Stimulated activated CD8-positive, alpha-beta memory T cell treated with anti-CD3 and anti-CD28 coated beads, Interleukin-15, amount 100 ng/mL, for 4 hours (primary cell): ENCODE measurements at regions not wholly inside any gene's neighbourhood (a gene's known extent, or its start where the extent isn't known, plus 50 kb on each side); places are given as distances from the start of the nearest gene placed in this dataset.
"Not testable (repeated sequence)": the region's sequence is repeated elsewhere in the genome, so short reads cannot be mapped to it uniquely, and the experiment has no call there.

Experiments
- DNase-seq, 2 donors: peaks; one replicate each; pipeline ENCODE4 v3.0.0-alpha.2; 2020; ENCODE audit warnings: low read depth in 2 of 2

DNA sequence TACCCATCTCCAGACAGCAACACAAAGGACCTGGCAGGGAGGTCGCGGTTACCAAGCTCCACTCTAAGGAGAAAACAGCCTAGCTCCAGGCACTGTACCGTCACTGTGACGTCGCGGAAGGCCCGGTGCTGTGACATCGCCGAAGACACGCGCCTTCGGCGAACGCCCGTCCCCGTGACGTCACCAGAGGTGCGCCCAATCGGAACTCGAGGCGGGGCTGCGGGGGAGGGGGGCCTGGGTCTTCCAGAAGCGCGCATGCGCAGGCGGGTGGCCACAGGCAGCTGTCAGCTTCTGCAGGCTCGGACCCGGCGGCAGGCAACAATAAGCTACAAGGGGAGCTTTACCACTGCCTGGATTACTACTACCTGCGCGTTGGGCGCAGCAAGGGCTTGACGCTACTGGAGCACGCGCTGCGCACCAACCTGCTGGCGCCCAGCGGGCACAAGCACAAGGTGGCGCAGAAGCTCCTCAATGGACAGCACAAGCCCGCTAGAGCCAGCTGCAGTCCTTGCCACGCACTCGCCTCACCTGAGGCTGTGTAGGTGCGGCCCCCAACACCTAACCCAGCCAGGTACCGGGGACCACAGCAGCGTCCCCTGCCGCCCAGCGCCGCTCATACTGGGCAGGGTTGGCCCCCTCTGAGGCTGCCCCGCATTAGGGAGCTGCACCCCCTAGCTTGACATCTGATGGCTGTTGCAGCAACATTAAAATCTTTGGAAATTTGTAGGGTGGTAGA, 208.4 kb downstream of the TPST1 start:
- peak; percentile 66 to 69 for DNase-seq

DNA sequence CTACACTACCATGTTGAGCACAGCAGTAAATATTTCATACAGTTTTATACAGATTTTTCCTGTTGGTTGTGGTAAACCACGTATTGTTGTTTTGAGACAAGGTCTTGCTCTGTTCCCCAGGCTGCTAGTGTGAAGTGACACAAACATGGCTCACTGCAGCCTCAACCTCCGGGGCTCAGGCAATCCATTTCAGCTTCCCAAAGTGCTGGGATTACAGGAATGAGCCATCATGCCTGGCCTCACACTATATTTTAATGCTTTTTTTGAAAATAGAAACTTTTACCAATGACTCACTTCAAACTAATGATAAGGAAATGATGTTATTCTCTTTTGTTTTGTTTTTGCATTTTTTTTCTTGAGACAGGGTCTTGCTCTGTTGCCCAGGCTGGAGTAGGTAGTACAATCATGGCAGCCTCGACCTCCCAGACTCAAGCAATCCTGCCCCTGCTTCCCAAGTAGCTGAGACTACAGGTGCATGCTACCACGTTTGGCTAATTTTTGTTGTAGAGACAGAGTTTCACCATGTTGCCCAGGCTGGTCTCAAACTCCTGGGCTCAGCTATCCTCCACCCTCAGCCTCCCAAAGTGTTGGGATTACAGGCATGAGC, 210.6 kb downstream of the TPST1 start:
- DNase-seq: no peak

DNA sequence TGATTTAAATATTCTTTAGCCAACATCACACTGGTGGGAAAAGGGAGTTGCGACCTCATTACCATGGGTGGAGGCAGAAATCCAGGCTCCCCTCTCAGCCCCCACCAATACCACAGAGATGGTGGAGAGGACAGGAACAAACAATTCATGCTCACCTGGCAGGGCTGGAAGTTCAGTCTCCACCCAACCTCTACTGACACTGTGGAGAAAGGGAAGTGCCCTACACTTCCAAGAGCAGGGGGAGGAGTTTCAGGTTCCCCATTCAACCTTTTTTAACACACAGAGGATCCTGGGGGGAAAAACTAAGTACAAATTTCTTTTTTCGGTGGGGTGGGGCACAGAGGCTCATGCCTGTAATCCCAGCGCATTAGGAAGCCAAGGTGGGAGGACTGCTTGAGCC, 210.1 kb upstream of the KCTD7 start:
- no peak for DNase-seq

DNA sequence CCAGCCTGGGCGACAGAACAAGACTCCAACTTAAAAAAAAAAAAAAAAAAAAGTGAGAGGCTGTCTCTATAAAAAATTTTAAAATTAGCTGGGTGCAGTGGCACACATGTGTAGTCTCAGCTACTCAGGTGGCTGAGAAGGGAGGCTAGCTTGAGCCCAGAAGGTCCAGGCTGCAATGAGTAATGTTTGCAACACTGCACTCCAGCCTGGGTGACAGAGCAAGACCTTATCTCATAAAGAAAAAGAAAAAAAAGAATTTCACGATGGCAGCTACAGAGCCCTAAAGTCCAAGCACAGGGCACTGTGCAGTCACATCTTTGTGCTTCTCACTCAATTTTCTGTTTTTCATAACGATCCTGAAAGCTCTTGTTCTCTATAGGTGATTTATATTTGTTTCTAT, 209.5 kb upstream of the KCTD7 start:
- DNase-seq: no peak

DNA sequence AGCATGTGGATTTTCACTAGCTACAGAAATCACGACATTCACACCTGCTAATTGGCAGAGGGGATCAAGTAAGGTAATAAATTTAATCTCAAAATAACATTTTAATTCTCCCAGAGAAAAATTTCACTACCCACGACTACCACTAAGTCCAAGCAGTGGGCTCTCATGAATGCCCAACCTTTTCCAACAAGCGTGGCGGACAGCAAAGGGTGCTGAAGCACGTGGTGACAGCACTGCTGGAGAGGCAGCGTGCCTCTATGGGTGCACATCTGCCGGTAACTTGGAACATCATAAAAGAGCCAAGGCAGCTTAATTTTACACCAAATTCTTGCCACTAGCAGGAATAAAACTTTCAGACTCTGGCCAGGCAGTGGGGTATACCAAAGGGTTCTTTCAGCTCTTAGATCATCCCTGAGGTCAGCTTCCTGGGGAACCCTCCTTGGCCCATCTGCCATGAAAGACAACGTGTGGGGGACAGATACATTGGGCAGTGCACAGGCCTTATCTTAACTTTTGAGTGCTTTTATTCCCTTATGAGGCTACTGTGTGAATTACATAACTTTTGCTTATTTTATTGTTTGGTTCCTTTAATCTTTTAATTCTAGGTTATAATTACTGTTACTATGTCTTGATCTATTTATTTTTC, 206.7 kb upstream of the KCTD7 start:
- no peak for DNase-seq

DNA sequence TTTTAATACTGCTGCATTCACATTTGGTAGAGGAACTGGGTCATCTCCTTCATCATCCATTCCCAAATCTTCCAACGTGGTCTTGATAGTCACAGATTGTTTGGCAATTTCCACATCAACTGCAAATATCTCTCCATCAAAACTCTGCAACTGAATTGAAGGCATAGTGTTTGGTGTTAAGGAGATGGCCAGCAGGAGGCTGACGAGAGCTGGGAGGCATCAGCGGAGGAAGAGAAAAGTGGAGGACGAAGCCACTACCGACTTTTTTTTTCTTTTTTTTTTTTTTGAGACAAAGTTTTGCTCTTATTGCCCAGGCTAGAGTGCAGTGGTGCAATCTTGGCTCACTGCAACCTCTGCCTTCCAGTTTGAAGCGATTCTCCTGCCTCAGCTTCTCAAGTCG, 205.0 kb upstream of the KCTD7 start:
- DNase-seq: no peak

DNA sequence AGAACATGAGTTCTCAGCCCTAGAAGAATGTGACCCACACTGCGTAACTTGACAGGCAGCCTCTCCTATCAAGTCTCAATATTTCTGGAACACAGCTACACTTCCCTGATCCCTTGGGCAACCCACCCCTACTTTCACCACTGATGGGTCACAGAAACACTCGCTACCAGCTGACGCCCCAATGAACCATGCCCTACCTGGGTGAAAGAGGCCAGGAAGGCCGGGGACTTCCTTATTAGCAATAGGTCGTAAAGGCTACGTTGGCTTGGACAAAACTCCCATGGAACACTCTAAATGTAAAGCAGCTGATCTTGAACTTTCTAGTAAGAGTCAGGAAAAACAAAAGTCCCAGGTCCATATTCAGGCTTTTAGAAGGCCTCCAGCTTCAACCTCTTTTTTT, 202.3 kb upstream of the KCTD7 start:
- DNase-seq: no peak

DNA sequence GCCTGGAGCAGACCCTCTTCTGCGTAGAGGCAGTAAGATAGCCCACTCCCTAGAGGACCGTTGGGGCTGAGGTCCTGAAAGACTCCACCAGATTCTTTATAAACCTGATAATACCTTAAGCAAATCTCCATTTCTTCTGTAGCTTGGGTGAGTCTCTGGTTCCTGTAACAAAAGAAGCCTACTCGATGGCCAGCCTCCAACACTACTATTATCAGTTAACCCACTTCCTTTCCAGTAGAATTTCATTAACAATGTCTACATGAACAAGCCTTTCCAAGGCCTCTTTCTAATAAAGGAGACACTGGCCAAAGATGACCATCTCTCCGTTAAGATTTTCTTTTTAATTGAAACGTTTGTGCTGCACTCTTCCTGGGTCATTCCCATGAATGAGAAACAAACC, 201.7 kb upstream of the KCTD7 start:
- DNase-seq: no peak

DNA sequence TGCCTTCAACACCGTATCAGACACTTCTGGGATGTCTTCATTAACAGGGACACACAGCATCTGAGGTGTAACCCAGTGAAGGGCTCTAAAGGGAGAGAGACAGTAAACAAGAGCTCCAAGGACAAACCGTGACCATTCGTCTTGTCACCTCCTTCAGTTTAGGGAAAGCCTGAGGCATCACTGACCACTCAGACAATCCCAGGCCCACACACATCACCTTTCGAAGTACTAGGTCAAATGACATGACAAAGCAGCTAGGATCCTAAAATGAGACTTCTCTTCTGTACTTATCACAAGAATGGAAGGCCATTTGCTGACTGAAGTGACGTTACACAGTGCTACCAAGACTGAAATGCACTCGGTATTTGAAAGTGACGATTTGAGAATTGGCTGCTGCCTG, 200.7 kb upstream of the KCTD7 start:
- DNase-seq: no peak

DNA sequence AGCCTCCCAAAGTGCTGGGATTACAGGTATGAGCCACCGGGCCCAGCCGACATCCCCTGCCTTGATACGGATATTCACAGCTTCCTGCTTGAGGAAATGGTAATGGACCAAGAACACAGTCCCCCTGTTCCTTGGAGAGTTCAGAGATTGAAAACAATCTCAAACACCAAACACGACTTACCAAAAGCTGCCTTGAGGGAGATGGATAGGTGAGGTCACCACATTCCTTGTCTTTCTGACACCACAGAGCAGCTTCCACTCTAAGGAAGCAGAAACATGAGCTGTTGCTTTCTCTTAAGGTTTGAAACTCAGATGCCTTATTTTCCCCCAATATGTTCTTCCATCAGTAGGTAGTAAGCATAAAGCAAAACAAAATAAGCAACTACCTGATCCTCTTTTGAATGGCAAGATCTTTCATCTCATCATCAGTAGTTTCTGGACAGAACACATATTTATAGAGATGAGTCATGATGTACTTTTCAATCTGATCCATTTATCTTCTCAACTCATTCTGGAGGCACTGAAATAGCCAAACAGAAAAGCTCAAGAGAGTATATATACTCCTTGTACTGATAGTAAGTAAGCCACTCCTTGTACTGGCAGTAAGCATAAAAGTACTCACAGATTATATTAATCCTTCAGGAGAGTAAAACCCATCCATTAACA, 199.1 kb upstream of the KCTD7 start:
- no peak for DNase-seq

DNA sequence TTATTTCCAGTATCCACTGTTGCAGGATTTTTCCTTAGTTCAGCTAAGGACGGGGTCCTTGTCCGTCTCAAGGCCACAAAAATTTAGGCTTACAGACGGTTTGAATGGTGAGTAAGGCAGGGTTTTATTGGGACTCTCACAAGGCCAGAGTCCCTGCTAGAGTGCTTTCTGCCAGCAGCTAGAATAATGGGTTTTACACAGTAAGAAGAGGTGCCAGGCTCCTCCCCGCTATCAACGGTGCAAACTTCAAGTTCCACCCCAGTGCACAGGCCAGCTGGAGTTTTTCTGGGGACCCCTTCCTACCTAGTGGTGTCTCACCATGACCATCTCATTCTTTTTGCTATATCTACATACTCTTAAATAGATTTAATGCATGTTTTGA, 198.5 kb upstream of the KCTD7 start:
- DNase-seq: no peak

DNA sequence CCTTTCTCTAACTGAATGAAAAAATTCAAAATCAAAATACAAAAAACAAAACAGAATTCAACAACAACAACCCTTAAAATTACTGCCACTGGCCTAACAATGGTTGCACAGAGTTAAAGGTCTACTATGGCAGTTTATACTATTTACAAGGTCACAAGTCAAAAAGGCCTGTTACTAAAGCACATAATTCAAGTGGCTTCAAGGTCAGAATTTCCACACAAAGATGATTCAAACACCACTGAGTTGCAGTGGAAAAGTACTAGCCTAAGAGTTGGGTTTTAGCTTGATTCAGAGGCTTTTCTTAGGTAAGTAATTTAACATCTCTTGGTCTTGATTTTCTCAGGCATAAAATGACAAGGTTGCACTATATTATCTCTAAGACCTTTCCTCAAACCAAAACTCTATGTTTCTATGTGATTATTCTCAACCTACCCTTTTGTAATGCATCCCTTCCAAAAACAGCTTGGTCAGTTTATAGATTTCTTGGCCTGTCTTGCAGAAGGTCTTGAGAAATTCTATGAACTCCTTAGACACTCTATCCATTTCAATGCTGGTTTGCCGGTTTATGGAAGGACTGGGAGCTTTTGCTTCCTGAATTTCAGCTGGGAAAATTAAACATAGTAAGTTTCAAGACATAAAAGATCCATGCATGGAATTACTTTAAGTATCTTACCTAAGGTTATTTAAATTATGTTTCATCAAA, 189.8 kb upstream of the KCTD7 start:
- DNase-seq: not testable (repeated sequence)

DNA sequence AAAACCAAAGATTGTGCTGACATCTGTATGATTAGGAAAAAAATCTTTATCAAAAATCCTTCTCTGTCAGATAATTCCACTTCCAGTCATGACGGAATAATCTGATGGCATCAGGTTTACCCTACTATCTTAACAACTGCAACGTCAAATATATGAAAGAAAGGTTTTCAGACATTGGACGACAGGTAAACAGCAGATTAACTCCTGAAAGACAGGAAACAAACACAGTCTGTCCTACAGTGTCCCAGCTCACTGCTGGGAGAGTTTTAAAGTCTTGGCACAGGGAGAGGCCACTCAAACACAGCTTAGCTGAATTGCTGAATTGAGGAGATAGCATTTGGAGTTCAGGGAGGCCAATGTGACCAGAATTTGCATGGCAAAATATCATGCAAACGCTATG, 186.3 kb upstream of the KCTD7 start:
- no peak for DNase-seq

DNA sequence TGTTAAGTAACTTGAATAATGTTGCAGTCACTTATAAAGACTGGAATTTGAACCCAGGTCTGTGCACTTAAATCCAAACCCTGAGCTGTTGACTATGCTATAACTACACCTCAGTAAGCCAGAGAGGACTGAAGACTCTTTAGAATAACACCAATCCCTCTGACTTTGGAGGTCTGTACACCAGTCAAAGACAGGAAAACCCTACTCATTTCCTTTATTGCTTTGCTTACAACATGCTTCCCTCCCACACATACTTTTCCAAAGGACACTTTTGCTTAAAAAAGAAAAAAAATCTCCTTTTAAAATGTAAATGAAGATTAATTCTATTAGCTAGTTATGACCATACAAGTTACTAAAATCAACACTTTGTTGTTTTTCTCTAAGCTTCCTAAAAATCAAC, 184.7 kb upstream of the KCTD7 start:
- DNase-seq: no peak

DNA sequence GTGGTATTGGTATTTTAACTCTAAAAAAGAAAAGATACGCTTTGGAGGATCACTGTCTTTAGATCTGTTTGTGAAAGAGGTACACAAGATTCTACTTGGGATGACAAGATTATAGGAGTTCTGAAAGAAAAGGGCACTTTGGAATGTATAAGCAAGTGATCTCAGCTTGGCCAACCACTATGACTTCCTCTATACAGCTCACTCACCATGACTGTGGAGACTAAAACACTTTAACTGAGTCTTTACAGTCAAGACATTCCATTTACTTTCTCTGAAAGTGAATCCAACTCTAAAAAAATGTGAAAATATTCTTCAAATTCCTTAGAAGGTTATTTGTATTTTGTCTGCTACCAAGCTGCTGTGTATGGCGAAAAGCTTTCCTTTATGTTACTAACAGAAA, 181.7 kb upstream of the KCTD7 start:
- DNase-seq: not testable (repeated sequence)

DNA sequence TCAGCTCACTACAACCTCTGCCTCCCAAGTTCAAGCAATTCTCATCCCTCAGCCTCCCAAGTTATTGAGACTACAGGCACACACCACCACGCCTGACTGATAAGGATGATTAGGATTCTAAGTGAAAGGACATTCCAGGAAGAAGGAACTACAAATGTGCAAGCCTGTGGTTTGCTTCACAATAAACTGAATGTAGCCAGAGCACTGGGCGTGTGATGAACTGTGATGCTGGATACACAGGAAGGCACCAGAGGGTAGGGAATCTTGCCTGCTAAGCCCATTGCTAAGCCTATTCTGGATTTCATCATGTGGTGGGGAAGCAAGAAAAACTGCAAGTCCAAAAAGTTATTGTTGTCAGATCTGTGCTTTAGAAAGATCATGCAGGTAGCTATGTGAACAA, 177.9 kb upstream of the KCTD7 start:
- DNase-seq: not testable (repeated sequence)

DNA sequence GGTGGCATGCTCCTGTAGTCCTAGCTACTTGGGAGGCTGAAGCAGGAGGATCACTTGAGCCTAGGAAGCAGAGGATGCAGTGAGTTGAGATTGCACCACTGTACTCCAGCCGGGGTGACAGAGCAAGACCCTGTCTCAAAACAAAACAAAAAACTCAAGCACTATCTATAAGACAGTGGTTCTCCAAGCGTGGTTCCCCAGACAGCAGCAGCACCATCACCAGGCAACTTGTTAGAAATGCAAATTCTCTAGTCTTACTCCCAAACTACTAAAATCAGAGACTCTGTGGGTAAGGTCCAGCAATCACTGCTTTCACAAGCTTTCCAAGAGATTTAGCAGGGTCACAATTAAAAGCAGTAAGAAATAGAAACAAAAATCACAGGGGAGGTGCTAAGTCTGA, 177.0 kb upstream of the KCTD7 start:
- not testable (repeated sequence) for DNase-seq

DNA sequence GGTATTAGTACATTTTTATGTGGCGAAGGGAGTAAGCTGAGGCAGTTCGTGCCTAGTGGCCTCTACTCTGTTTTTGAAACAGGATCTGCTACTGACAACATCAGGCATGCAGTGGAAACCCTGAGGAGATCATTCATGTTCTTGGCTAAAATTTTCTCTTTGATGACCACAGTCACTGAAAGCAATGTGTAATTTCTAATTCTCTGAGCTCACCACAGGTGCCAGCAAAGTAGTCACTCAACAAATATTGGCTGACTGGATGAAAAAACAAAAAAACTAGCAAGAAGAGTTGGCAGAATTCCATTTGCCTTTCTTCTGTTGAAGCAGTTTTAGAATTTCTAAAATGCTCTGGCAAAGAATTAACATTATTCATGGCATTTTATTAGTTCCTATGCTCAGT, 176.5 kb upstream of the KCTD7 start:
- DNase-seq: no peak

DNA sequence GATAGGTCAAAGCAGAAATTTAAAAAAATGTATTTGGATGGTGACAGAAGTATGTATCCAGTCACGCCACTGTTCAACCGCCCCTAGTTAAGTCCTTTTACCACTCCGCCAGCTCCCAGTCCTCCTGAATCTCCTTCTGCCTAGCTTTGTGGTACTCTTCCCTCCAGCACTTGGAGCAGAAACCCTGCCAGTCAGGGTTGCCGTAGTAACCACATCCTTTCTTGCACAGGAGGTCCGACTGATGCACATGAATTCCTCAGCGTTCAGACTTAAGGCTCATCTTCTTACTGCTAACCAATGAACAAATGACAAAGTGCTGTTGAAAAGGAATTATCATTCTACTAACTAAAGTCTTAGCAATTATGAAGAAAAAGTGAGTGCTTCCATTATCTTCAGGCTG, 175.3 kb upstream of the KCTD7 start:
- no peak for DNase-seq

DNA sequence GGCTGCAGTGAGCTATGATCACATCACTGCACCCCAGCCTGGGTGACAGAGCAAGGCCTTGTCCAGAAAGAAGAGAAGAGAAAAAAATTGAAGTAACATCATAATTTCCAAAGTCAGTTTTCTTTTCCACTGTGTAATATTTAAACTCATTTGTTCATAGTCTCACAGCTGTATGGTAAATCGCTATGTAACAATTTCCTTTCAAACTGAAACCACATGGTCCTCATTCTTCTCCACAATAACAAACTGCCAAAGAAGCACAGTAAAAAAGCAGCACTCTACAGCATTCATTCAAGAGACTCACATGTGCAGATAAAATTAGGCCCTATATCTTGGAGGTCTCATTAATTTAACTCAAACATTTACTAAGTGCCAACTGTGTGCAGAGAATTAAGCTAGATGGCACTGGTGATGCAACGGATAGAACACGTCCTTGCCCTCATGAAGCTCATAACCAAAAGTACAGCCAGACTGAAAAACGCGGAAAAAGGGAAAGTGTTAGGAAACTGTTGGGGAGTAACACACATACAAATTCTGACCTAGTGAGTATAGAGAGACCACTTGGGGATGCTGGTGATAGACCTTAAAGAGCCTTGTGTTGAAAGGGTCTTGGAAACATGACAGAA, 174.0 kb upstream of the KCTD7 start:
- no peak for DNase-seq

DNA sequence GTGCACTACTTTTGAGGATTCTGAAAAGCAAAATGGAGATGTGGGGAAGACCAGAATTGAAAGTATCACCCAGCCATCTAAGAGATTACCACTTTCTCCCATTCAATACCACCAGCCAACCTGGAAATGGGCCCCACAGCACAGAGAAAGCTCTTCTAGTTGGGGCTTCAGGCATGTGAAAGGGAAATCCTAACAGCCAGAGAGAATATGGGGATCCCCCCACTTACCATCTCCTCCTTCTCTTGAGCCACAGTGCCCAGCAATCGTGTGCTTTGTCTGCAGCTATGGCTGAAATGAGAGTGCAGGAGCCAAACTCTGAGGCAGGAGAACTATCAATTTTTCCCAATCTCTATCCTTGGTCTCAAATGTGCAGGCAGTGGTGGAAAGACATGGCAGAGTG, 173.2 kb upstream of the KCTD7 start:
- not testable (repeated sequence) for DNase-seq

DNA sequence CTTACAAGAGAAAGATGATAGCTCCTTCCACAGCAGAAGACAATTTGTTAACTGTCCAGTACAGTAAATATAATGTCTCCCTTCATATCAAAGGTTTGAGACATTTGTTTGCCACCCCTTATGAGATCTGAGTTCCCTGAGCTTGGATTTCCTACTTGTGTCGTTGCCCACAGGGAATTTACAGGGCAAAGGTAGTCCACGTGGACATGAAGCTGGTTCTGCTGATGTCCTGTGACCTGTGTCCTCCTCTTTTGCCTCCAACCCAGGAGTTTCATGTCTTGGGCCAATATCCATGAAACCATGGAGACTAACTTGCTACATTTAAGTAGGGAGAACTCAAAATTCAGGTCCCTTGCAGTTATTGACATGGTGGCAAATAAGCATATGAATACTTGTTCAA, 172.2 kb upstream of the KCTD7 start:
- DNase-seq: not testable (repeated sequence)
